HG02678 (cell line): ENCODE measurements at regions not wholly inside any gene's neighbourhood (a gene's known extent, or its start where the extent isn't known, plus 50 kb on each side); places are given as distances from the start of the nearest gene placed in this dataset.
A peak's percentile ranks its signal among the peaks of the same experiment; 100 is the strongest.

Experiments used
- ATAC-seq: cut with Tn5 transposase; IDR thresholded peaks from one replicate; pipeline ENCODE4 v1.9.1; 2021; ENCODE audit warnings: mild to moderate bottlenecking, moderate library complexity; ENCODE audit not compliant: unreplicated experiment

GRCh38 chr21:19326531-19327319 lies 923.1 kb upstream of the TMPRSS15 start:
- ATAC-seq, result no peak

GRCh38 chr21:19328954-19329353 lies 925.4 kb upstream of the TMPRSS15 start:
- ATAC-seq, result no peak

GRCh38 chr21:19340303-19340702 lies 936.7 kb upstream of the TMPRSS15 start:
- no peak for ATAC-seq

GRCh38 chr21:19340954-19341353 lies 937.4 kb upstream of the TMPRSS15 start:
- no peak for ATAC-seq

- peak; percentile 68 for ATAC-seq
Measured at GRCh38 chr21:19343711-19344110, 940.1 kb upstream of the TMPRSS15 start.

- ATAC-seq, result no peak
Measured at GRCh38 chr21:19350286-19350685, 946.7 kb upstream of the TMPRSS15 start.

GRCh38 chr21:19353256-19353655 lies 949.7 kb upstream of the TMPRSS15 start:
- ATAC-seq, result no peak

GRCh38 chr21:19368944-19369343 lies 965.4 kb upstream of the TMPRSS15 start:
- no peak for ATAC-seq

GRCh38 chr21:19392390-19392789 lies 988.8 kb upstream of the TMPRSS15 start:
- no peak for ATAC-seq

- no peak for ATAC-seq
Measured at GRCh38 chr21:19400223-19400770, 996.7 kb upstream of the TMPRSS15 start.

- ATAC-seq, result no peak
Measured at GRCh38 chr21:19402870-19403269, 999.3 kb upstream of the TMPRSS15 start.

- ATAC-seq, result no peak
Measured at GRCh38 chr21:19405326-19405725, 1001.7 kb upstream of the TMPRSS15 start.

- no peak for ATAC-seq
Measured at GRCh38 chr21:19420565-19420964, 1017.0 kb upstream of the TMPRSS15 start.

GRCh38 chr21:19433623-19434022 lies 1030.0 kb upstream of the TMPRSS15 start:
- ATAC-seq, result no peak

- ATAC-seq, result no peak
Measured at GRCh38 chr21:19440792-19441655, 1037.4 kb upstream of the TMPRSS15 start.

- ATAC-seq, result no peak
Measured at GRCh38 chr21:19458295-19458694, 1054.7 kb upstream of the TMPRSS15 start.

GRCh38 chr21:19461481-19462205 lies 1058.1 kb upstream of the TMPRSS15 start:
- ATAC-seq, result no peak

GRCh38 chr21:19463966-19464365 lies 1060.4 kb upstream of the TMPRSS15 start:
- no peak for ATAC-seq

GRCh38 chr21:19468991-19469715 lies 1065.6 kb upstream of the TMPRSS15 start:
- no peak for ATAC-seq

GRCh38 chr21:19475525-19475924 lies 1071.9 kb upstream of the TMPRSS15 start:
- ATAC-seq, result no peak
